AG20443 (cell line): ENCODE measurements at regions not wholly inside any gene's neighbourhood (a gene's known extent, or its start where the extent isn't known, plus 50 kb on each side); places are given as distances from the start of the nearest gene placed in this dataset.
"Not testable (repeated sequence)": the region's sequence is repeated elsewhere in the genome, so short reads cannot be mapped to it uniquely, and the experiment has no call there.

Experiments used
- DNase-seq: peaks from one replicate; pipeline ENCODE4 v3.0.0; 2012; ENCODE audit warnings: low spot score, mixed read lengths

DNA sequence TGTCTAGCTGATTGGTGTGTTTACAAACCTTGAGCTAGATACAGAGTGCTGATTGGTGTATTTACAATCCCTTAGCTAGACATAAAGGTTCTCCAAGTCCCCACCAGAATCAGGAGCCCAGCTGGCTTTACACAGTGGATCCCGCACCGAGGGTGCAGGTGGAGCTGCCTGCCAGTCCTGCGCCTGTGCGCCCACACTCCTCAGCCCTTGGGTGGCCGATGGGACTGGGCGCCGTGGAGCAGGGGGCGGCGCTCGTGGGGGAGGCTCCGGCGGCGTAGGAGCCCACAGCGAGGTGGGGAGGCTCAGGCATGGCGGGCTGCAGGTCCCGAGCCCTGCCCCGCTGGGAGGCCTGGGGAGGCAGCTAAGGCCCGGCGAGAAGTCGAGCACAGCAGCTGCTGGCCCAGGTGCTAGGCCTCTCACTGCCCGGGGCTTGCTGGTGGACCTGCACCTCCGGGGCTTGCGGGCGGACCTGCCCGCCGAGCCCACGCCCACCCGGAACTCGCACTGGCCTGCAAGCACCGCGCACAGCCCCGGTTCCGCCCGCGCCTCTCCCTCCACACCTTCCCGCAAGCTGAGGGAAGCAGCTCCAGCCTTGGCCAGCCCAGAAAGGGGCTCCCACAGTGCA is 51.0 kb upstream of the CDYL start:
- not testable (repeated sequence) for DNase-seq

GRCh38 chr6:4724727-4725126 is 51.5 kb upstream of the CDYL start:
- DNase-seq: not testable (repeated sequence)

DNA sequence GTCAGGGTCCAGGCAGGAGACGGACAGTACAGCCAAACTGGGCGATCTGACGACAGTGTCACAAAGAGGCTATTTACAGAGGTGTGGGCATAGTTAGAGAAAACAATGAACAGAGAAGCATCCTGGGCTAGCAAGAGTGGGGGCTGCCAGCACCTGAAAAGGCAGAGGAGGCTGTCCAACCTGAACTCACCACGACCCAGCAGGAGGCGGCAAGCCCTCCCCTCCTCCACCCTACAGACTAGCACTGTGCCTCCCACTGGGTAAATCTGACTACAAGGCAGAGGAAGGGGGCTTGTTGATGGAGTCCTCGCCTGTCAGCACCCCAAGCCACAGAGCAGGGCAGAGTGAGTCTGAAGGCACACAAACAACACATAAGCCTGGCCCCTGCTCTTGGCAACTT is 52.8 kb upstream of the CDYL start:
- no peak for DNase-seq

- not testable (repeated sequence) for DNase-seq
Observed at GRCh38 chr6:4721368-4721767, 54.8 kb upstream of the CDYL start.

GRCh38 chr6:4719491-4719890 is 56.7 kb upstream of the CDYL start:
- no peak for DNase-seq

DNA sequence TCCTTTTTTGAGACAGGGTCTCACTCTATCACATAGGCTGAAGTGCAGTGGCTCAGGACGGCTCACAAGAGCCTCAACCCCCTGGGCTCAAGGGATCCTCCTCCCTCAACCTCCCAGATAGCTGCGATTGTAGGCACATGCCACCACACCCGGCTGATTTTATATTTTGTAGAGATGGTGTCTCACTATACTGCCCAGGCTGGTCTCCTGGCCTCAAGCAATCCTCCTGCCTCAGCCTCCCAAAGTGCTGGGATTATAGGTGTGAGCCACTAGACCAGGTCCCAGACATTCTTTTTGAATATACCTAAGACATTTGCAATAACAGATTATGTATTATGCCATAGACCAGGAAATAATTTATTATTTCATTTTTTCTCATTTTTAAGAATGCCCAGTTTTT is 58.3 kb upstream of the CDYL start:
- no peak for DNase-seq

- no peak for DNase-seq
Observed at GRCh38 chr6:4717124-4717523, 59.1 kb upstream of the CDYL start.

GRCh38 chr6:4714961-4715501 is 61.2 kb upstream of the CDYL start:
- no peak for DNase-seq

GRCh38 chr6:4712291-4712690 is 63.9 kb upstream of the CDYL start:
- DNase-seq: no peak

DNA sequence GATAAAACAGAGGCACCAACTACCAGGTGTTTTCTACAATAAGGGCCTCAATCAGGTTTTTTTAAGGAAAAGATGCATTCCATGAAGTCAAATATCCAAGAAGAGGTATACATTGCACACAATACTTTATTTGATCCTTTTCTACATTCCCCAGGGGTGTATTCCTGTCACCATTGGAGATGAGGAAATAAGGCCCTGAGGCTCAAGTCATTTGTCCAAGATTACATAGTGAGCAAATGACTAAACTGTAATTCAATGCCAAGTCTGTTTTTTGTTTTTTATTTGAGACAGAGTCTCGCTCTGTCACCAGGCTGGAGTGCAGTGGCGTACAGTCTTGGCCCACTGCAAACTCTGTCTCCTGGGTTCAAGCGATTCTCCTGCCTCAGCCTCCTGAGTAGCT is 69.2 kb upstream of the CDYL start:
- no peak for DNase-seq

- no peak for DNase-seq
Observed at GRCh38 chr6:4705809-4706208, 70.4 kb upstream of the CDYL start.

GRCh38 chr6:4703382-4703781 is 72.8 kb upstream of the CDYL start:
- no peak for DNase-seq

- DNase-seq: peak; percentile 56
Observed at GRCh38 chr6:4698901-4699659, 77.1 kb upstream of the CDYL start.

DNA sequence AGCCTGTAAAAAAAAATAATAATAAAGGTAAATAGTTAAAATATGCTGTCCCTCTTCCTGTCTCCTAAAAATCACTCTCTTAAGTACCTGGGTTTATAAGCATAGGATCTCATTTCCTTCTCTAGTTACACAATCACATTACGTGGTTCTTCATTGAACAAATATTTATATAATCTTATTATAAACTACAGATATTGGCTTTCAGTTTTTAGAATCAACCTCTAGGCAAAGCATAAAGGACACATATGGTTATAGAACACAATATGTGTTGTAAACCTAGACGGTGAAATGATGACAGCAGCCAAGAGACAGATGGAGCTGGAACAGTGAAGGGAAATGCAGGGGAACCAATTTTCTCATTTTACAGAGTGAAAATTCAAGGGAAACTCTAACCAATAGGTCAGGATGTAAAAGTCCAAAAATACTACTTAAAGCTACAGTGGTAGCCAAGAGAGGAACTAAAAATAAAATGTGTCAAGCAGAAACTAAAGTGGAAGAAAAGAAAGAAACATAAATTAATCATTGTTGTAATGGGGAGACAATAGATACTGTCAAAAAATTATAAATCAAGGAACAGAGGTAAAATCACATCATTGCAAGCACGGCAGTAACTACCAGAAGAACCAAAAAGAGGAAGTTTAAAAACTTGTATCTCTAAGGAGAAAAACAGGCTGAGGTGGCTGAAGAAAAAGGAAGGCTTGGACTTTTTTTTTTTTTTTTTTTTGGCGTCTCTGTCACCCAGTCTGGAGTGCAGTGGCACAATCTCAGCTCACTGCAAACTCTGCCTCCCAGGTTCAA is 82.8 kb upstream of the CDYL start:
- DNase-seq: no peak

DNA sequence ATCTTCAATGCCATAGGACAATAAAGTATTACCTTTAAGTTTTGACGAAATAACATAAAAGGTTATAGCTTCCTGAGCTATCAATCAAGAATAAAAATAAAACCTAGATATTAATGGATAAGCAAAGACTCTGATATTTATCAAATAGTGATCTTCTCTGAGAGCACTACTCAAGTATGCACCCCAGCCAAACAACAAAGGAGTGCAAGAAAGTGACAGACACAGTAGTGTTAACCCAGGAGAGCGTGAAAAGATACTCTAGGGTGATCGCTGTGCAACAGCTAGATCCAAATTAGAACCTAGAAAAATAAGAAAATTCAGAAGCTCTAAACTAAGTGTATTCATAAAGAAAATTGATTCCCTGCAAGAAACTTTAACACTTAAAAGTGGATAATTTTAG is 83.5 kb upstream of the CDYL start:
- DNase-seq: no peak

- peak; percentile 88 for DNase-seq
Observed at GRCh38 chr6:4687989-4688947, 87.9 kb upstream of the CDYL start.

GRCh38 chr6:4687656-4687988 is 88.6 kb upstream of the CDYL start:
- no peak for DNase-seq

DNA sequence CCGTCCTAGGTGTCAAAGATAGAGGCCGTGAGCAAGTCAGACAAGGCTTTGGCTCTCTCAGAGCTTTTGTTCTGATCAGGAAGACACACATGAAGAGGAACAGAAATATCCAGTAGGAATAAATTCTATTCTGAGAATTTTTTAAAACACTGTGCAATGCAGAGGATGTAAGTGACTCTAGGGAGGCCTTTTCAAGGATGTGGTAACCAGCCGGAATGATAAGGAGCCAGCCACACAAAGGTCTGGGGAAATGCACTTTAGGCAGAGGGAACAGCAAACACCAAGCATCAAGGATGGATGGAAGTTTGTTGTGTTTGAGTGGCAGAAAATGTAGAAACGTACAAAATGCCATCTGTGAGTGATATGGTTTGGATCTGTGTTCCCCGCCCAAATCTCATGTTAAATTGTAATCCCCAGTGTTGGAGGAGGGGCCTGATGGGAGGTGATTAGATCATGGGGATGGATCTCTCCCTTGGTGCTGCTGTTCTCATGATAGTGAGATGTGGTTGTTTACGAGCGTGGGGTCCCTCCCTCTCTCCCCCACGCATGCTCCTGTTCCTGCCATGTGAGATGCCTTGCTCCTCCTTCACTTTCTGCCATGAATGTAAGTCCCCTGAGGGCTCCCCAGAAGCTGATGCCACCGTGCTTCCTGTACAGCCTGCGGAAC is 93.6 kb upstream of the CDYL start:
- DNase-seq: no peak

DNA sequence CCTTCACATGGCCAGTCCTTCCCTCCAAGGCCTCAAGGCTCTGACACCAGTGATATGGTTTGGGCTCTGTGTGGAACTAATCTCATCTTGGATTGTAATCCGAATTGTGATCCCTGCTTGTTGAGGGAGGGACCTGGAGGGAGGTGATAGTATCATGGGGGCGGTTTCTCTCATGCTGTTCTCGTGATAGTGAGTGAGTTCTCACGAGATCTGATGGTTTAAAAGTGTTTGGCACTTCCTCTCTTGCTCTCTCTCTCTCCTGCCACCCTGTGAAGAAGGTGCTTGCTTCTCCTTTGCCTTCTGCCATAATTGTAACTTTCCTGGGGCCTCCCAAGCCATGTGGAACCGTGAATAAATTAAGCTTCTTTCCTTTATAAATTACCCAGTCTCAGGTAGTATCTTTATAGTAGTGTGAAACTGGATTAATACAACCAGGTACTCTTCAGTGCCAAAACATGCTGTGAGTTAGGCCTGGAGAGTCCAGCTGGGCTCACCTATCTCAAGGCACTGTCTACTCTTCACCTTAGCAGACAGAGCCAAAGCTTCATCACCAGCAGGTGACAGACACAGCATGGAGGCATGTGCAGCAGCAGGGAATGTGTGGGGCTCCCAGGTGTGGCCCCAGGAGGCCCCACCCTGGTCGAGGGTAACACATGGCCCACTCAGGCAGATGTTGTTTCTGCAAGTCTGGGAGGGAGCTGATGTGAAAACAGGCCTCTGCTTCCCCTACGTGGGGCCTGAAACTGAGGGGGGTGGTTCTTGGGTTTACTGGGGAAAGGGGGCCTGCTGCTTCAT is 97.5 kb upstream of the CDYL start:
- DNase-seq: no peak

DNA sequence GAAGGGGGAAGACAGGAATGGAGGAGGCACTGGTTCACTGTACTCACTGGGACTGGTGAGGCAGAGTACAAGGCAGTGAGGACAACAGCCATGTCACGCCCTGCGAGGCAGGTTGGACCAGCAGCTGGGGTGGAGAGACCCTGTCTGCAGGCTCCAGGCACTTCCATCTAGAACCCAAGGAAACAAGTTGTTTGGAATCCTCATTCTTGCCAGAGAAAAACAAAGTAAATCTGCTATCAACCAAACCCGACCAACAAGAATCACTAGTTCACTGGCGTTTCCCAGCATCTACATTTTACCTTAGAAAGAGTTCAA is 98.5 kb upstream of the CDYL start:
- no peak for DNase-seq
